ENCODE measurements at regions not wholly inside any gene's neighbourhood (a gene's known extent, or its start where the extent isn't known, plus 50 kb on each side); places are given as distances from the start of the nearest gene placed in this dataset.

GRCh38 chr5:9713356-9713755, 83.2 kb upstream of the TAS2R1 start (continued):
- TF ChIP-seq CTCF (IDR thresholded peaks at IDR 0.05 in 2 of 3, conservative IDR thresholded peaks at IDR 0.05 in 1 of 3; ENCODE audit: borderline replicate concordance in 1 of 3, insufficient read depth in 1 of 3, low read depth in 2 of 3, low read length in 2 of 3) = no peak

- H3K79me2 ChIP-seq (ENCODE audit: insufficient read depth, low read length) = no peaks in the 10 kb centered on the region
- no peak overlapping the region for H3K27ac ChIP-seq (ENCODE audit: low read depth, low read length)
- POLR2A ChIA-PET = no interaction called here
- RAD21 ChIA-PET (ENCODE audit: low non-redundant PET in 1 of 2, low total read pairs in 2 of 2, uncharacterized antibody in 2 of 2, unreplicated experiment in 2 of 2) = no interaction called here
- no peak overlapping the region for H3K9ac ChIP-seq (ENCODE audit: low read length)
- H4K20me1 ChIP-seq (ENCODE audit: insufficient read depth) = no peaks in the 10 kb centered on the region
- no TSS peak for BruUV-seq (replicated peaks)
- no peak overlapping the region for H3K4me3 ChIP-seq (replicated peaks in 1 of 2; ENCODE audit: low read depth in 1 of 2, low read length in 2 of 2)
- no peaks in the 10 kb centered on the region for H3K36me3 ChIP-seq (ENCODE audit: control insufficient read depth in 1 of 2, insufficient read depth in 2 of 2, low read length in 2 of 2)
- DNase-seq (ENCODE audit: low read depth, low spot score) (no peak), ATAC-seq (no peak)
- H3K9me3 ChIP-seq (ENCODE audit: control insufficient read depth in 1 of 2, insufficient read depth in 1 of 2, low read depth in 1 of 2, low read length in 2 of 2) = no peaks in the 10 kb centered on the region; a peak in 1 of 4 replicates
- H3K9me2 ChIP-seq (ENCODE audit: insufficient read depth) = no peaks in the 10 kb centered on the region
- intact Hi-C loops (cut with micrococcal nuclease) = no loop called here
- H3K27me3 ChIP-seq (ENCODE audit: insufficient read depth, low read length) = no peaks in the 10 kb centered on the region
- CTCF ChIA-PET = no interaction called here
- no peak overlapping the region for H3K4me2 ChIP-seq (ENCODE audit: low read length)
- H3K4me1 ChIP-seq (ENCODE audit: control insufficient read depth in 1 of 2, insufficient read depth in 2 of 2, low read length in 2 of 2) = no peaks in the 10 kb centered on the region
- no peak overlapping the region for H2AFZ ChIP-seq (ENCODE audit: low read depth, low read length, poor library complexity, severe bottlenecking)
- no peak for TF ChIP-seq YY1 (IDR thresholded peaks at IDR 0.05; ENCODE audit: extremely low read depth, insufficient replicate concordance, low read depth, low read length)
- TF ChIP-seq EGR1 (IDR thresholded peaks at IDR 0.05; ENCODE audit: low read depth) = no peak
- TF ChIP-seq ZNF274 (IDR thresholded peaks at IDR 0.05; ENCODE audit: low read depth, low read length) = no peak
- TF ChIP-seq REST (IDR thresholded peaks at IDR 0.05; ENCODE audit: low read depth) = no peak
- no peak for TF ChIP-seq ZBTB33 (IDR thresholded peaks at IDR 0.05; ENCODE audit: extremely low read depth, insufficient replicate concordance, low read length)
- no peak for TF ChIP-seq SRF (IDR thresholded peaks at IDR 0.05; ENCODE audit: low read depth)
- TF ChIP-seq EZH2phosphoT487 (IDR thresholded peaks at IDR 0.05; ENCODE audit: borderline replicate concordance) = no peak
- TF ChIP-seq ELF1 (IDR thresholded peaks at IDR 0.05; ENCODE audit: borderline replicate concordance, low read depth) = no peak
- TF ChIP-seq POLR2A (IDR thresholded peaks at IDR 0.05; ENCODE audit: borderline replicate concordance, extremely low read depth, insufficient read depth, insufficient read length) = no peak
- TF ChIP-seq RAD21 (IDR thresholded peaks at IDR 0.05; ENCODE audit: low read depth) = no peak
- no peak for TF ChIP-seq SIN3A (IDR thresholded peaks at IDR 0.05; ENCODE audit: low read depth)
- no peak for TF ChIP-seq MAX (IDR thresholded peaks at IDR 0.05)
- no peak for TF ChIP-seq CTCF (IDR thresholded peaks at IDR 0.05 in 2 of 3, conservative IDR thresholded peaks at IDR 0.05 in 1 of 3; ENCODE audit: borderline replicate concordance in 1 of 3, insufficient read depth in 1 of 3, low read depth in 2 of 3, low read length in 2 of 3)
- no peak for TF ChIP-seq POLR2AphosphoS5 (IDR thresholded peaks at IDR 0.05; ENCODE audit: low read depth, low read length)
- no peak for TF ChIP-seq CEBPB (IDR thresholded peaks at IDR 0.05; ENCODE audit: low read depth)
These were observed 82.8 kb upstream of the TAS2R1 start for GRCh38 chr5:9712911-9713310.
